H7 (cell line): ENCODE measurements at regions not wholly inside any gene's neighbourhood (a gene's known extent, or its start where the extent isn't known, plus 50 kb on each side); places are given as distances from the start of the nearest gene placed in this dataset.
"Not testable (repeated sequence)": the region's sequence is repeated elsewhere in the genome, so short reads cannot be mapped to it uniquely, and the experiment has no call there.

Experiments
- DNase-seq: peaks from one replicate; pipeline ENCODE4 v3.0.0; 2012
- H3K27me3 ChIP-seq: 2 replicates; pipeline ENCODE4 v1.6.0; 2011; ENCODE audit warnings: mild to moderate bottlenecking, low read length; ENCODE audit not compliant: control insufficient read depth, insufficient read depth
- H3K36me3 ChIP-seq: replicated peaks from 2 replicates; pipeline ENCODE4 v1.5.1; 2011; ENCODE audit warnings: low read length; ENCODE audit not compliant: control insufficient read depth, insufficient read depth
- H3K4me3 ChIP-seq: 2 replicates; pipeline ENCODE4 v1.5.1; 2011; ENCODE audit warnings: low read depth, mild to moderate bottlenecking, control low read depth, low read length, moderate library complexity; ENCODE audit not compliant: insufficient read depth

- Histone ChIP-seq H3K27me3 (no peaks in the 10 kb centered on the region), H3K4me3 (no peak overlapping the region), H3K36me3 (no peaks in the 10 kb centered on the region)
- no peak for DNase-seq
These were observed 1256.0 kb downstream of the ROBO1 start for GRCh38 chr3:78511840-78512239.

- not testable (repeated sequence) for DNase-seq, H3K27me3 ChIP-seq, H3K36me3 ChIP-seq
These were observed 1255.0 kb downstream of the ROBO1 start for GRCh38 chr3:78512786-78513185.

GRCh38 chr3:78516437-78516836, 1251.4 kb downstream of the ROBO1 start:
- no peaks in the 10 kb centered on the region for H3K27me3 ChIP-seq
- H3K36me3 ChIP-seq, result no peaks in the 10 kb centered on the region
- no peak overlapping the region for H3K4me3 ChIP-seq
- no peak for DNase-seq

More at GRCh38 chr3:78512786-78513185, 1255.0 kb downstream of the ROBO1 start:
- H3K4me3 ChIP-seq, result not testable (repeated sequence)

- no peaks in the 10 kb centered on the region for H3K27me3 ChIP-seq
- DNase-seq, result no peak
- no peaks in the 10 kb centered on the region for H3K36me3 ChIP-seq
- H3K4me3 ChIP-seq, result no peak overlapping the region
These were observed 1250.9 kb downstream of the ROBO1 start for GRCh38 chr3:78516937-78517336.

GRCh38 chr3:78517965-78518364, 1249.8 kb downstream of the ROBO1 start:
- DNase-seq, result no peak
- H3K27me3 ChIP-seq, result no peaks in the 10 kb centered on the region
- H3K4me3 ChIP-seq, result no peak overlapping the region
- H3K36me3 ChIP-seq, result no peaks in the 10 kb centered on the region

GRCh38 chr3:78519281-78519680, 1248.5 kb downstream of the ROBO1 start:
- H3K4me3 ChIP-seq, result no peak overlapping the region
- no peak for DNase-seq
- no peaks in the 10 kb centered on the region for H3K27me3 ChIP-seq
- no peaks in the 10 kb centered on the region for H3K36me3 ChIP-seq

GRCh38 chr3:78529601-78530000, 1238.2 kb downstream of the ROBO1 start:
- no peak for DNase-seq

GRCh38 chr3:78540485-78540884, 1227.3 kb downstream of the ROBO1 start:
- H3K36me3 ChIP-seq, result no peaks in the 10 kb centered on the region
- H3K4me3 ChIP-seq, result no peak overlapping the region
- no peaks in the 10 kb centered on the region for H3K27me3 ChIP-seq
- DNase-seq, result no peak

More at GRCh38 chr3:78529601-78530000, 1238.2 kb downstream of the ROBO1 start:
- Histone ChIP-seq H3K27me3 (no peaks in the 10 kb centered on the region), H3K36me3 (no peaks in the 10 kb centered on the region), H3K4me3 (no peak overlapping the region)

- H3K4me3 ChIP-seq, result no peak overlapping the region
- H3K36me3 ChIP-seq, result no peaks in the 10 kb centered on the region
- no peak for DNase-seq
- H3K27me3 ChIP-seq, result no peaks in the 10 kb centered on the region
These were observed 1222.0 kb downstream of the ROBO1 start for GRCh38 chr3:78545827-78546226.
